ENCODE measurements at regions not wholly inside any gene's neighbourhood (a gene's known extent, or its start where the extent isn't known, plus 50 kb on each side); places are given as distances from the start of the nearest gene placed in this dataset.

Small RNA genes lying in the stretch of these regions (small RNA-seq; reads per million reads assigned to genes)
- gene MIR4460, result 0 to 0.03 (median 0) reads per million in 3 experiments
